ENCODE measurements at regions not wholly inside any gene's neighbourhood (a gene's known extent, or its start where the extent isn't known, plus 50 kb on each side); places are given as distances from the start of the nearest gene placed in this dataset.

- TF ChIP-seq MYC (IDR thresholded peaks at IDR 0.05; ENCODE audit: insufficient read depth, insufficient read length, insufficient replicate concordance, low read length, severe bottlenecking) (no peak), FOXM1 (IDR thresholded peaks at IDR 0.05; ENCODE audit: low read depth, low read length) (no peak), YBX1 (IDR thresholded peaks at IDR 0.05) (no peak), KAT2A (conservative IDR thresholded peaks at IDR 0.05; ENCODE audit: control insufficient read depth, low read depth, low read length) (no peak)
Measured at GRCh38 chr2:125445495-125445894, 1210.5 kb upstream of the GYPC start (continued).

- no TSS peak for BruUV-seq (replicated peaks)
- Histone ChIP-seq H3K4me2 (ENCODE audit: control insufficient read depth, insufficient read depth) (no peak overlapping the region), H3K79me2 (ENCODE audit: control insufficient read depth, insufficient read depth, low read length) (no peaks in the 10 kb centered on the region), H3K9me3 (replicated peaks; ENCODE audit: control insufficient read depth, insufficient read depth, low read length) (no peaks in the 10 kb centered on the region), H3K9ac (ENCODE audit: control insufficient read depth, insufficient read depth, low read length) (no peak overlapping the region), H3K4me3 (no peak overlapping the region), H4K20me1 (ENCODE audit: control insufficient read depth, insufficient read depth) (no peaks in the 10 kb centered on the region), H3K4me1 (ENCODE audit: control insufficient read depth, insufficient read depth, low read length) (0 out of 2 replicates have a peak, but pooled peaks cover 4% of the 10 kb centered on the region), H3K36me3 (ENCODE audit: control insufficient read depth in 2 of 2, insufficient read depth in 2 of 2, low read length in 1 of 2) (no peaks in the 10 kb centered on the region), H3K27ac (ENCODE audit: control insufficient read depth, insufficient read depth) (no peak overlapping the region), H3K27me3 (replicated peaks in 1 of 2; ENCODE audit: control insufficient read depth in 2 of 2, insufficient read depth in 2 of 2, low read length in 1 of 2) (no peaks in the 10 kb centered on the region), H2AFZ (ENCODE audit: control insufficient read depth, low read depth, low read length) (no peak overlapping the region)
- DNase-seq (ENCODE audit: low read depth, low spot score): no peak
- in situ Hi-C loops (cut with MboI): no loop called here
- ATAC-seq: no peak
- TF ChIP-seq PRDM15 (CRISPR knock-in tag; IDR thresholded peaks at IDR 0.05) (no peak), TCF3 (IDR thresholded peaks at IDR 0.05; ENCODE audit: borderline replicate concordance, insufficient read depth, low read depth, low read length) (no peak), RB1 (IDR thresholded peaks at IDR 0.05; ENCODE audit: borderline replicate concordance) (no peak), NBN (IDR thresholded peaks at IDR 0.05) (no peak), IRF3 (IDR thresholded peaks at IDR 0.05) (no peak), KAT2A (conservative IDR thresholded peaks at IDR 0.05; ENCODE audit: control insufficient read depth, low read depth, low read length) (no peak)
- intact Hi-C loops (cut with micrococcal nuclease; ENCODE audit: unreplicated experiment): no loop called here
- ChIA-PET SMC1A (ENCODE audit: uncharacterized antibody, unreplicated experiment) (no interaction called here), POLR2A (no interaction called here), RAD21 (ENCODE audit: unreplicated experiment) (no interaction called here), CTCF (no interaction called here)
- WGBS (ENCODE audit: insufficient coverage, insufficient replicate concordance, low lambda C conversion rate, missing lambda C conversion rate): 31% methylated on average over 4 of the region's 4 CpGs
- no peak for FAIRE-seq
Measured at GRCh38 chr2:125450092-125450491, 1205.9 kb upstream of the GYPC start.

Measured in GM12878 (cell line).